Vagina (tissue), 2 donors: ENCODE measurements at regions not wholly inside any gene's neighbourhood (a gene's known extent, or its start where the extent isn't known, plus 50 kb on each side); places are given as distances from the start of the nearest gene placed in this dataset.

Experiments used
- POLR2A ChIP-seq, 2 donors: fragments of 450-650 bp; IDR thresholded peaks; one replicate each; pipeline ENCODE4 v1.6.1; 2017; ENCODE audit warnings: antibody characterized with exemption in 2 of 2, mild to moderate bottlenecking in 2 of 2, moderate library complexity in 2 of 2
- POLR2AphosphoS5 ChIP-seq, 2 donors: sonication (generic); formaldehyde crosslinking; IDR thresholded peaks; one replicate each; pipeline ENCODE4 v1.9.0; 2017; ENCODE audit warnings: antibody characterized with exemption in 2 of 2, mild to moderate bottlenecking in 2 of 2, low read depth in 1 of 2; ENCODE audit not compliant: insufficient read depth in 1 of 2
- TF ChIP-seq, protein P1 (sequence below), 3 experiments: fragments of 450-650 bp in 2 of 3; fragments of 200-600 bp in 1 of 3; sonication (generic) in 1 of 3; IDR thresholded peaks; one replicate each; pipeline ENCODE4 v1.5.1; 2017 to 2019; ENCODE audit warnings: antibody characterized with exemption in 3 of 3, mild to moderate bottlenecking in 2 of 3, moderate library complexity in 2 of 3

DNA sequence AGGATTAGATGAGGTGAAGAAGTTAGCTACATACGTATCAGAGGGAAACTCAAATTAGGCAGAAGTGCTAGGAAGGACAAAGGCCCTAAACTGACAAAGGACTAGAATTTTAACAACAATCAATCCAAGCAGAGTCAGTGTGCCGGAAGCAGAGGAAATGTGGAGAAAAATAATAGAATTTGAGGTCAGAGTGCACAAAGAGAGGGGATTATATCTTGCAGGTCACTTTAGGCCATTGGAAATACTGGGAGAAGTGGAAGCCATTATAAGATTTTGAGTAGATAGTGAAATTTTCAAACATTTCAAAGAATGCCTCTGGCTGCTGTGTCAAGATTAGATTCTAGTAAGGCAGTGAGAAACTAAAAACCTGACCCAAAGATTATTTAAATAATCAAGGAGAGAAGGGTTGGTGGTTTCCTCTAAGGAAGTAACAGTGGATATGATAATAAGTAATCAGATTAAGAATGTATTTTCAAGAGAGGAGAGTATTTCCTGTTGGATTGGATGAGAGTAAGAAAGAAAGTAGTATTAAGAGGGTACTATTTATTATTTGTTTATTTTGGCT is 889.2 kb upstream of the NCAM2 start:
- TF ChIP-seq POLR2AphosphoS5 (IDR thresholded peaks at IDR 0.05; ENCODE audit: insufficient read depth in 1 of 2, low read depth in 1 of 2) (no peak), POLR2A (IDR thresholded peaks at IDR 0.05) (no peak)
- TF ChIP-seq, protein P1, sequence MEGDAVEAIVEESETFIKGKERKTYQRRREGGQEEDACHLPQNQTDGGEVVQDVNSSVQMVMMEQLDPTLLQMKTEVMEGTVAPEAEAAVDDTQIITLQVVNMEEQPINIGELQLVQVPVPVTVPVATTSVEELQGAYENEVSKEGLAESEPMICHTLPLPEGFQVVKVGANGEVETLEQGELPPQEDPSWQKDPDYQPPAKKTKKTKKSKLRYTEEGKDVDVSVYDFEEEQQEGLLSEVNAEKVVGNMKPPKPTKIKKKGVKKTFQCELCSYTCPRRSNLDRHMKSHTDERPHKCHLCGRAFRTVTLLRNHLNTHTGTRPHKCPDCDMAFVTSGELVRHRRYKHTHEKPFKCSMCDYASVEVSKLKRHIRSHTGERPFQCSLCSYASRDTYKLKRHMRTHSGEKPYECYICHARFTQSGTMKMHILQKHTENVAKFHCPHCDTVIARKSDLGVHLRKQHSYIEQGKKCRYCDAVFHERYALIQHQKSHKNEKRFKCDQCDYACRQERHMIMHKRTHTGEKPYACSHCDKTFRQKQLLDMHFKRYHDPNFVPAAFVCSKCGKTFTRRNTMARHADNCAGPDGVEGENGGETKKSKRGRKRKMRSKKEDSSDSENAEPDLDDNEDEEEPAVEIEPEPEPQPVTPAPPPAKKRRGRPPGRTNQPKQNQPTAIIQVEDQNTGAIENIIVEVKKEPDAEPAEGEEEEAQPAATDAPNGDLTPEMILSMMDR (IDR thresholded peaks at IDR 0.05), result no peak
